ENCODE measurements at regions not wholly inside any gene's neighbourhood (a gene's known extent, or its start where the extent isn't known, plus 50 kb on each side); places are given as distances from the start of the nearest gene placed in this dataset.
"Not testable (repeated sequence)": the region's sequence is repeated elsewhere in the genome, so short reads cannot be mapped to it uniquely, and the experiment has no call there.

- no peak for DNase-seq
Observed at GRCh38 chr1:38608202-38608864, 251.2 kb downstream of the RRAGC start.

- no peak for DNase-seq
Observed at GRCh38 chr1:38607526-38607925, 252.0 kb downstream of the RRAGC start.

GRCh38 chr1:38605063-38605462 is 254.5 kb downstream of the RRAGC start:
- DNase-seq, result no peak

- no peak for DNase-seq
Observed at GRCh38 chr1:38603907-38604306, 255.7 kb downstream of the RRAGC start.

GRCh38 chr1:38600905-38601304 is 258.7 kb downstream of the RRAGC start:
- DNase-seq, result no peak

- DNase-seq, result no peak
Observed at GRCh38 chr1:38600286-38600685, 259.3 kb downstream of the RRAGC start.

- no peak for DNase-seq
Observed at GRCh38 chr1:38598118-38598517, 261.5 kb downstream of the RRAGC start.

GRCh38 chr1:38589036-38589435 is 270.5 kb downstream of the RRAGC start:
- no peak for DNase-seq

- no peak for DNase-seq
Observed at GRCh38 chr1:38587766-38588165, 271.8 kb downstream of the RRAGC start.

GRCh38 chr1:38586993-38587646 is 272.5 kb downstream of the RRAGC start:
- DNase-seq, result peak; percentile 23

GRCh38 chr1:38585971-38586370 is 273.6 kb downstream of the RRAGC start:
- no peak for DNase-seq

GRCh38 chr1:38585460-38585859 is 274.1 kb downstream of the RRAGC start:
- DNase-seq, result no peak

- DNase-seq, result no peak
Observed at GRCh38 chr1:38584448-38585355, 274.9 kb downstream of the RRAGC start.

GRCh38 chr1:38583287-38583686 is 276.3 kb downstream of the RRAGC start:
- not testable (repeated sequence) for DNase-seq

GRCh38 chr1:38581396-38581795 is 278.2 kb downstream of the RRAGC start:
- DNase-seq, result no peak

- no peak for DNase-seq
Observed at GRCh38 chr1:38580594-38580993, 279.0 kb downstream of the RRAGC start.

- no peak for DNase-seq
Observed at GRCh38 chr1:38579056-38579455, 280.5 kb downstream of the RRAGC start.

GRCh38 chr1:38578271-38578951 is 281.2 kb downstream of the RRAGC start:
- DNase-seq, result no peak

GRCh38 chr1:38577937-38578270 is 281.7 kb downstream of the RRAGC start:
- no peak for DNase-seq

GRCh38 chr1:38577385-38577784 is 282.2 kb downstream of the RRAGC start:
- DNase-seq, result no peak

GRCh38 chr1:38576241-38576640 is 283.3 kb downstream of the RRAGC start:
- DNase-seq, result no peak

GRCh38 chr1:38571726-38572125 is 287.8 kb downstream of the RRAGC start:
- DNase-seq, result no peak

- DNase-seq, result no peak
Observed at GRCh38 chr1:38570657-38570975, 289.0 kb downstream of the RRAGC start.
